Glomerular endothelial cell (primary cell): ENCODE measurements at regions not wholly inside any gene's neighbourhood (a gene's known extent, or its start where the extent isn't known, plus 50 kb on each side); places are given as distances from the start of the nearest gene placed in this dataset.

Experiments
- DNase-seq: peaks from one replicate; pipeline ENCODE4 v3.0.0-alpha.2; 2011; ENCODE audit warnings: low read depth, low spot score; ENCODE audit errors: extremely low read depth

- no peak for DNase-seq
These were observed 205.9 kb upstream of the IGF1R start for GRCh38 chr15:98442379-98442833.

DNA sequence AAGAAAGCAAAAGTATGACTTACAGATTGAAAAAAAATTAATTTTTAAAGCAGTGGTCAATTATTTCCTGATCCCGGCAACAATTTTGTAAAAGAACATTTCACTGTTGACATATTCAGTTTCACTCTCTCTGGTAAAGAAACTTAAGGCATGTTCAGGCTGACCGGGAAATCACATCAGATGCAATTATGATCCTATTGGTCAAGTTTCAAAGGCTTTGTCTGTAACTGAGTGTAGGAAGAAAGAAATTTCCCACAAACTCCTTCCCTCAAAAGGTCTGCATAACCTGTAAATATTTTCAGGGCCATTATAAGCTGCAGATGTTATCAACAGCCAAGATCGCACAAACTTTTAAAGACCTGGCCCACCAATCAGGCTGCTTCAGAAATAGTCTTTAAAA is 205.4 kb upstream of the IGF1R start:
- DNase-seq, result no peak

- DNase-seq, result no peak
These were observed 204.8 kb upstream of the IGF1R start for GRCh38 chr15:98443526-98443925.

DNA sequence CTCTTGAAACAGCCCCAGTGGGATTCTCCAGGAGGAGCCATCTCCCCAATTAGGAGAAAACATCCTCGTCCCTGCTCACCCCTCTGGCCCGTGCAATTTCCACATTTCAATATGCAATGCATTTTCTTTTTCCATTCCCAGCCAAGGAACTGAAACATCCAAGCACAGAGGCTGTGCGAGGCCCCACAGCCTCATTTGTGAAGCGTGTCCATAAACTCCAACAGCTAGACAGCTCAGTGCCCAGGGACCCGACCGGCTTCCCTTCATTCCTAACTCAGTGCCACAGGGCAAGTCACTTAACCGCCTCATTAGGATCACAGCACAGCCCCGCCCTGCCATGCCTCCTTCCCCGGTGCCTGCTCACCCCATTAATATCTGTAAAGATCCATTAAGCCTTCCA is 204.2 kb upstream of the IGF1R start:
- no peak for DNase-seq

GRCh38 chr15:98445315-98445714 is 203.0 kb upstream of the IGF1R start:
- no peak for DNase-seq

DNA sequence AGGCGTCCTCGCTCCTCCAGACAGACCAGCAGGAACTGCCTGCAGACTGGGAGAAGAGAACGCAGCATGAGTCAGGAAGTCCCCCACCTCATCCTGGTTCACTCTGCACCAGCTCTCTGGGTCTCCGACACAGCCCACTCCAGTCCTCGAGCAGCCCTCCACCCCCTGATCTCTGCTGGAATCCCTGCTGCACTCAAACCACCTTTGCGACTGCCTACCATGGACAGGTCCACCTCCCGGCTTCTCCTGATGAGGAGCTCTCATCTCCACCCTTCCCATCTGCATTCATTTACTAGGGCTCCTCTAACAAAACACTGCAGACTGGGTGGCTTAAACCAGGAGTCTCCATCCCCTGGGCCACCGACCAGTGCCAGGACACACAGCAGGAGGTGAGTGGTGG is 202.3 kb upstream of the IGF1R start:
- DNase-seq, result no peak

GRCh38 chr15:98447069-98447468 is 201.3 kb upstream of the IGF1R start:
- no peak for DNase-seq

DNA sequence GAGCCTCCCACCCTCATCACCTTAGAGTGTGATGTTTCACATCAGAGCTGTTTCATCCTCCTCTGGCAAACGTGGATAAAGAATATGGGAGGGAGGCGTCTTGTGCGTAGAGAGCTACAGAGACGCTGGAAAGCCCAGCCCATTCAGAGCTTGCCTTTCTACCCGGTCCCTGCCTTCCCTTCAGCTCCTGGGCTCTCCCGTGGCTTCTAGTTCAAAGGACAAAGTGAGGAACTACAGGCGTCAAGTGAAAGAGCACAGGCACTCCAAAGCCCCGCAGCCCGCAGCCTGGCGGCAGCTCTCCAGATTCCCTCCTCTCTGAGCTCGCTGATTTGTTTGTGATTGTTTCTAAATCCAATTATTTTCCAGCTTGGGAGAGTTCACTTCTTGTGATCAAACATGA is 197.1 kb upstream of the IGF1R start:
- DNase-seq, result no peak

DNA sequence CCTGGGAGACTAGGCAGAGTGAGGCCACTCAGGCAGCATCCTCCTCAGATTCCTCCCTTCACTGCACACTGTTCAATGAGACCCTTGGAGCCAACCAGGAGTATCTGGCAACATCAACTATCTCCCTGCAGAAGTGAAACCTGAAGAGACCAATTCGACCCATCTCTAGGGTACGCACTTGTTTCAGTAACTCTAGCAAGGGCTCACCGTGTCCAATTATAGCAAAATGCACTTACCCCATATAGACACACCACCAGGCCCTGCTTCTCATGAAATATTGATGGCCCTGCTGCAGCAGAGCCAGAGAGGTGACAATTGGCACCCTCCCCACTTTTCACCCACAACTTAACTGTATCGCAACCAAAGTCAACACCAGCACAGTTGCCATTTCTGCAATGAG is 196.1 kb upstream of the IGF1R start:
- DNase-seq, result no peak

DNA sequence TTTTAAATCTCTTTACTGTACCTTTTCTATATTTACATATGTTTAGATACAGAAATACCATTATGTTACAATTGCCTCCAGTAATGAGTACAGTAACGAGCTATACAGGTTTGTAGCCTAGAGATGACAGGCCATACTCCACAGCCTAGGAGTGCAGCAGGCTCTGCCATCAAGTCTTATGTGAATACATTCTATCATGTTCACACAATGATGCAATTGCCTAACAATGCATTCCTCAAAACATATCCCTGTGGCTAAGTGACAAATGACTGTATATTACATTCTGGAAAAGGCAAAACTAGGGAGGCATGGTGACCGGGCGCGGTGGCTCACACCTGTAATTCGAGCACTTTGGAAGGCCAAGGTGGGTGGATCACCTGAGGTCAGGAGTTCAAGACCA is 192.4 kb upstream of the IGF1R start:
- DNase-seq, result no peak

DNA sequence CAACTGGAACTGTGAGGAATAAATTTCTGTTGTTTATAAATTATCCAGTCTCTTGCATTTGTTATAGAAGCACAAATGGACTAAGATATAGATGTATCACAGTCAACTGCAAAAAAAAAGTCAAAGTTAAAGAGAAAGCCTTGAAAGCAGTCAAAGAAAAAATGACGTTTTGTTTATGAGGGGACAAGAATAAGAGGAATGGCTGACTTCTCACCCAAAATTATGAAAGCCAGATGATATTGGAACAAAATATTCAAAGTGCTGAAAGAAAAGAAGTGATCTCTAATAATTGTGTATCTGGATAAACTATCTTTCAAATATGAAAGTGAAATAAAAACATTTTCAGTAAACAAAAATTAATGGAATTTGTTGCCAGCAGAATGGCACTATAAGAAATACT is 171.8 kb upstream of the IGF1R start:
- DNase-seq, result no peak

GRCh38 chr15:98480844-98481243 is 167.5 kb upstream of the IGF1R start:
- no peak for DNase-seq

- no peak for DNase-seq
These were observed 164.7 kb upstream of the IGF1R start for GRCh38 chr15:98483575-98484130.

GRCh38 chr15:98484914-98485313 is 163.4 kb upstream of the IGF1R start:
- DNase-seq, result no peak

- DNase-seq, result no peak
These were observed 162.9 kb upstream of the IGF1R start for GRCh38 chr15:98485451-98485850.

- no peak for DNase-seq
These were observed 154.3 kb upstream of the IGF1R start for GRCh38 chr15:98493966-98494511.

- no peak for DNase-seq
These were observed 147.1 kb upstream of the IGF1R start for GRCh38 chr15:98501192-98501591.

- DNase-seq, result no peak
These were observed 146.7 kb upstream of the IGF1R start for GRCh38 chr15:98501632-98502031.

DNA sequence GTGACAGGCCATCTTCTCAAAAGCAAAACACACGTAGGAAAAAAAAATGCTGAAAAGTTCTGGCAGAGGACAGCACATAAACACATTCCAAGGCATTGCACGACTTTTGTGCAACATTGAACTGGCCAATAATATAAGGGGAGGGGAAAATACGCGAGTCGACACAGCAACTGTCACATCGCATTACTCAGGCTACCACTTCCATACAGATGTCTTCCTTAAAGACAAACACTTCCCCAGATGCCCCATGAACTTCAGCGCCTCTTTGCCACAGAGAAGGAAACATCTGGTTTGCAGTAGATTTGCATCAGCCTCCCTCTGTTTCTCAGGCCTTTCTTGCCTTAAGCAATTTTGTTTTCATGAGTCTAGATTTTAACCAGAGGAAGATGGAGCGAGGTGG is 144.4 kb upstream of the IGF1R start:
- DNase-seq, result no peak

- no peak for DNase-seq
These were observed 143.3 kb upstream of the IGF1R start for GRCh38 chr15:98504998-98505397.

- DNase-seq, result no peak
These were observed 142.7 kb upstream of the IGF1R start for GRCh38 chr15:98505611-98506031.

- no peak for DNase-seq
These were observed 142.2 kb upstream of the IGF1R start for GRCh38 chr15:98506172-98506571.

- no peak for DNase-seq
These were observed 141.6 kb upstream of the IGF1R start for GRCh38 chr15:98506711-98507110.
